SKM-1 (cell line): ENCODE measurements at regions not wholly inside any gene's neighbourhood (a gene's known extent, or its start where the extent isn't known, plus 50 kb on each side); places are given as distances from the start of the nearest gene placed in this dataset.
"Not testable (repeated sequence)": the region's sequence is repeated elsewhere in the genome, so short reads cannot be mapped to it uniquely, and the experiment has no call there.

Experiments used
- DNase-seq: peaks from one replicate; lab custom pipeline; 2025; ENCODE audit not compliant: unreplicated experiment; lab: John Stamatoyannopoulos, UW

GRCh38 chr22:46040471-46041465 lies 63.8 kb upstream of the WNT7B start:
- no peak for DNase-seq

GRCh38 chr22:46041642-46042041 lies 64.7 kb upstream of the WNT7B start:
- no peak for DNase-seq

- no peak for DNase-seq
Observed at GRCh38 chr22:46042786-46043185, 65.8 kb upstream of the WNT7B start.

DNA sequence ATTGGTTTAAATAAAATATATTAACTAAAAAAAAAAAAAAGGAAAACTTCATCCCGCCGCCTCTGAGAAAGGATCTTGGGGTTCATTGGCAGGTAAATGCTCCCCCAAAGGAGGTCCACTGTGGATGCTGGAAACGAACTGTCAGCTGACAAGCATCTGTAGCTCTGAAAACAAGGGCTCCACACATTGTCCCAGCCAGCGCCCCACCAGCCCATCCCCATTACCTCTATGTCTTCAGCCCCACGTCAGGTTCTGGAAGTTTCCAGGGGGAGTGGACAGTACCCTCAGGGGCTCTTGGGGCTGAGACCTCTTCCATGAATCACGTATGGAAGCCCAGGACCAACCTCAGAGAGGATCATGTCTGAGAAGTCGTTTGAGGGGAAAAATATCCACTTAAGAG lies 66.4 kb upstream of the WNT7B start:
- no peak for DNase-seq

GRCh38 chr22:46043816-46044620 lies 67.1 kb upstream of the WNT7B start:
- DNase-seq = no peak

- no peak for DNase-seq
Observed at GRCh38 chr22:46044621-46045458, 67.9 kb upstream of the WNT7B start.

- DNase-seq = no peak
Observed at GRCh38 chr22:46045459-46046298, 68.7 kb upstream of the WNT7B start.

- DNase-seq = no peak
Observed at GRCh38 chr22:46046299-46046685, 69.3 kb upstream of the WNT7B start.

DNA sequence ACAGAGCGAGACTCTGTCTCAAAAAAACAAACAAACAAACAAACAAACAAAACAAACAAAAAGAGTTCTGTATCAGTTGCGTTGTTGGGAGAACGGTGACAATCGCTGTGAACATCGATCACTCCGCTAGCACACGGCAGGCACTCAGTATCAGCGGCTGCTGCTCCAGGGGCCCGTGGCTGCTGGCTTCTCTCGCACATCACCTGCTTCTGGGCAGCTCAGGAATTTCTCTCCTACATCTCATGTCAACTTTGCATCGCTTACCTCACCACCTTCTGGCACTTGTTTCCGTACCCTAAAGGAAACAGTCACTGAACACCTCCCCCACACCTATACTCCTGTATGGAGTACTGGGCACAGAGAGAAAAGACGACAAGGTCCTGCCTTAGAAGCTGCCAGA lies 70.3 kb upstream of the WNT7B start:
- DNase-seq = no peak

GRCh38 chr22:46047841-46048595 lies 71.1 kb upstream of the WNT7B start:
- no peak for DNase-seq

DNA sequence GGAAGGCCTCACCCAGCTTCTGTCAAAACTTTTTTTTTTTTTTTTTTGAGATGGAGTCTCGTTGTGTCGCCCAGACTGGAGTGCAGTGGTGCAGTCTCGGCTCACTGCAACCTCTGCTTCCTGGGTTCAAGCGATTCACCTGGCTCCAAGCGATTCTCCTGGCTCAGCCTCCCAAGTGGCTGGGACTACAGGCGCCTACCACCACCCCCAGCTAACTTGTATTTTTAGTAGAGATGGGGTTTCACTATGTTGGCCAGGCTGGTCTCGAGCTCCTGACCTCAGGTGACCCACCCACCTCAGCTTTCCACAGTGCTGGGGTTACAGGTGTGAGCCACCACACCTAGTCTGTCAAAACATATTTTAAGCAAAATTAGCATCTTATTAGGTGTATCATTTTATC lies 71.7 kb upstream of the WNT7B start:
- DNase-seq = not testable (repeated sequence)

- no peak for DNase-seq
Observed at GRCh38 chr22:46049726-46050450, 72.9 kb upstream of the WNT7B start.

- DNase-seq = no peak
Observed at GRCh38 chr22:46050451-46050845, 73.5 kb upstream of the WNT7B start.

DNA sequence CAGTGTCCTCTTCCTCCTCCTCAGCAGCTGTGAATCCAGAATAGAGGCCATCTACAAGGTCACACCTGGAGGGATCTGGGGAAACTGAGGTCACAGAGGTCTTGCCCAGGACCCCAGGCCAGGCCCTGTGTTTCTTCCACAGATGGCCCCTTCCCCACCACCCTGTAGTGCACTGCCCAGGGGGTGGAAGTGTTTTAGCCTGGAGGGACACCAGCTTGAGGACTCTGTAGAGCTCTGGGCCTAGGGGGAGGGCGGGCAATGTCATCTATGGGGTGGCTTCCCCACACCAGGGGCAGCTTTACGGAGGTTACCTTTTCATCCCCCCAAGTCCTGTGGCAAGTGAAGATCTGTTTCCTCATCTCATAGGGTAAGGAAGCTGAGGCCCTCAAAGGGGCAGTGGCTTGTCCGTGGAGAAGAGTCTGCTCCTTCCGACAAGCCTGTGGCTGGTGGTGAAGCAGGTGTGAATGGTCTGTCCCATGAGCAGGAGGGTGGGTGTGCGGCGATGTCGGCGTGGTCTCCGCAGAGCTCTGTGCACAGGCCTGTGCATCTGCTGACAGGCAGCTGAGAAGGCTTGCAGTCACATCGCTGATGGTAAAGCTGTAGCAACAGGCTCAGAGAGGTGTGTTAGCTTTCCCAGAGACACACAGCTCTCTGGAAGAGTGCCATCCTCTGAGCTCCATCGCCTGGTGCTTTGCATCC lies 74.1 kb upstream of the WNT7B start:
- no peak for DNase-seq

DNA sequence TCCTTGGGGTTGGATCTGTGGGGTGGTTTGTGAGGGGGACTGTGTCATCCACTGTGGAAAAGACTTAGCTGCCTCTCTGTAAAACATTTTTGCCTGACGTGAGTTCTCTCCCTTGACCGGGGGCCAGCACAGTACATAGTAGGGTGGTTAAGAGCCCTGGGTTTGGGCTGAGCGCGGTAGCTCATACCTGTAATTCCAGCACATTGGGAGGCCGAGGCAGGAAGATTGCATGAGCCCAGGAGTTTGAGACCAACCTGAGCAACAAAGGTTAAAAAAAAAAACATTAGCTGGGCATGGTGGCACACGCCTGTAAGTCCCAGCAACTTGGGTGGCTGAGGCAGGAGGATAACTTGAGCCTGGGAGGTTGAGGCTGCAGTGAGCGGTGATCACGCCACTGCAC lies 74.7 kb upstream of the WNT7B start:
- no peak for DNase-seq

- DNase-seq = no peak
Observed at GRCh38 chr22:46052331-46052771, 75.4 kb upstream of the WNT7B start.

GRCh38 chr22:46052801-46053562 lies 76.0 kb upstream of the WNT7B start:
- DNase-seq = no peak
